SU-DHL-6 (cell line): ENCODE measurements at regions not wholly inside any gene's neighbourhood (a gene's known extent, or its start where the extent isn't known, plus 50 kb on each side); places are given as distances from the start of the nearest gene placed in this dataset.

ENCODE experiments used
- CTCF ChIP-seq: fragments of 200-600 bp; sonication (generic); IDR thresholded peaks from one replicate; pipeline ENCODE4 v1.5.1; 2017; ENCODE audit warnings: antibody characterized with exemption, mild to moderate bottlenecking, low read length, moderate library complexity; ENCODE audit not compliant: insufficient read depth, poor library complexity, severe bottlenecking
- EZH2phosphoT487 ChIP-seq: fragments of 200-600 bp; sonication (generic), shearing (Covaris generic); conservative IDR thresholded peaks from 2 replicates; pipeline ENCODE4 v1.6.1; 2018; ENCODE audit warnings: mild to moderate bottlenecking, antibody characterized with exemption, low read length, moderate library complexity, mixed read lengths

GRCh38 chr7:26048663-26049062 lies 103.3 kb upstream of the NFE2L3 start:
- no peak for TF ChIP-seq CTCF
- no peak for TF ChIP-seq EZH2phosphoT487
